GM19238 (cell line): ENCODE measurements at regions not wholly inside any gene's neighbourhood (a gene's known extent, or its start where the extent isn't known, plus 50 kb on each side); places are given as distances from the start of the nearest gene placed in this dataset.
"Not testable (repeated sequence)": the region's sequence is repeated elsewhere in the genome, so short reads cannot be mapped to it uniquely, and the experiment has no call there.

ENCODE experiments used
- DNase-seq: peaks from one replicate; pipeline ENCODE4 v3.0.0; 2011; ENCODE audit warnings: low spot score; ENCODE audit not compliant: insufficient read length

DNA sequence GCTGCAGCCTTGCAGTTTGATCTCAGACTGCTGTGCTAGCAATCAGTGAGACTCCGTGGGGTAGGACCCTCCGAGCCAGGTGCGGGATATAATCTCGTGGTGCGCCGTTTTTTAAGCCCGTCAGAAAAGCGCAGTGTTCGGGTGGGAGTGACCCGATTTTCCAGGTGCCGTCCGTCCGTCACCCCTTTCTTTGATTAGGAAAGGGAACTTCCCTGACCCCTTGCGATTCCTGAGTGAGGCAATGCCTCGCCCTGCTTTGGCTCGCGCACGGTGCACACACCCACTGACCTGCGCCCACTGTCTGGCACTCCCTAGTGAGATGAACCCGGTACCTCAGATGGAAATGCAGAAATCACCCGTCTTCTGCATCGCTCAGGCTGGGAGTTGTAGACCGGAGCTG lies 203.2 kb downstream of the SNCAIP start:
- DNase-seq = not testable (repeated sequence)

DNA sequence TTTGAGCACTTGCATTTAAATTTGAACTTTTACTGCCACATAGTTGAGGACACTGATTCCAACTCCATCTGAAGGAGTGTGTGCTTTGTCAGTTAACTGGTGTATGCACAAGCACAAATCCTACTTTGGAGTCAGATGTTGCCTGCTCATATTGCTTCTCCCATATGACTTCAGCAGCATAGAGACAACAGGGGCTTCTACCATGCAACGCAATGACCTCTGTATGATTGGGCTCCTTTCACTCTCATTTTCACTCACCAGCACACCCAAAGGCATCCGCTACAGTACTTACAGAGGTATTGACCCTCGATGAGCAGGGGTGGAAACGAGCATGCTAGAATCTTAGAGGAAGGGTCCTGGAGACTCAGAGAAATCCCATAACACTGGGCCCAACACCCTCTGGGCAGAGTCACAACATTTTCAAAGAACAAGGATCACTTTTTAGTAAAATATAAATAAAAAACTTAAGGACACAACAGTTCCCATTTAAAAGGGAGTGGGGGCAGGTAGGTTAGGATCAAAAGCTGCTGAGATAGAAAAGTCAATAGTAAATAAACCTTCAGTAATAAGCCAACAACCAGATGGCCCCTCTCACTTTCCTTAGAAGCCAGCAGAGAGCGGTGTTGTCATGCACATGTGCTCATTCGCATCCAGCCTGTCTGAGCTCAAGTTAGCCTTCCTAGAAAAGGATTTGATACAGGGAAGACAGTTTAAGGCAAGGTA lies 203.8 kb downstream of the SNCAIP start:
- DNase-seq = no peak

DNA sequence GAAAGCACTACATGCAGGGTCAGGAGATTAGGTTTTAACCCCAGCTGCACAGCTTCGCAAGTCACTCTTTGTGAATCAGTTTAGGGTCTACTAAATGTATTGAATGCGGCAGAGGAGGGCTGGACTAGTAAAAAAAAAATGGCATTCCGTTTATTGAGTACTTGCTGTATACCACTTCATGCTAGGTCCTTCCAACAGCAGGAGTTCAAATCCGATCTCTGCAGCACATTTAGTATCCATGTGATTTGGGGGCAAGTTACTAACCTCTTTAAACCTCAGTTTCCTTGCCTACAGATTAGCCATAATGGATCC lies 204.4 kb downstream of the SNCAIP start:
- no peak for DNase-seq

DNA sequence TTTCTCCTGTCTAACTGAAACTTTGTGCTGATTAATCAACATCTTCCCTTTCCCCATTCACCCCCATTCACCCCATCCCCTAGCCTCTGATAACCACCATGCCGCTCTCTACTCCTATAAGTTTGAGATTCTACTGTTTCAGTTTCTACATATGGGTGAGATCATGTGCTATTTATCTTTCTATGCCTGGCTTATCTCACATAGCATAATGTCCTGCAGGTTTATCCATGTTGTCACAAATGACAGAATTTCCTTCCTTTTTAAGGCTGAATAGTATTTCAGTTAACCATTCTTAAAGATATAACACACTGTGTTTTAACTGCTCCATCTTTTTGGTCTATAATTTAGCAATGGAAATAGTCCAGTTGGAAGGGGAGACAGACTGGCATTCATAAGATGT lies 205.1 kb downstream of the SNCAIP start:
- DNase-seq = no peak

DNA sequence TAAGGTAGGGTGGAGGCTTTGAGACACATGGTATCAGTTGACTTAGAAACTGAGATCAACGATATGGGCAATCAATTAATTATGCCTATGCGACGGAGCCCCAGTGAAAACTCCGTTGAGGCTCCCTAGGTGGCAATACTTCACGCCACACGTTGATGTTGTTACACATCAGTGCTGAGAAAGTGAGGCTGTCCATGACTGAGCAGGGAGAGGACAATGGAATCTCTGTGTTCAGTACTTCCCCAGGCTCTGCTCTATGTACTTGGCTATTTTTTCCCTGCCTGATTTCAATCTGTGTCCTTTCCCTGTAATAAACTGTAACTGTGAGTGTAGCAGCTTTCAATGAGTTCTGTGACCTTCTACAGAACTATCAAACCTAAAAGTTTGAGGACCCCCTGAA lies 211.7 kb downstream of the SNCAIP start:
- DNase-seq = no peak

DNA sequence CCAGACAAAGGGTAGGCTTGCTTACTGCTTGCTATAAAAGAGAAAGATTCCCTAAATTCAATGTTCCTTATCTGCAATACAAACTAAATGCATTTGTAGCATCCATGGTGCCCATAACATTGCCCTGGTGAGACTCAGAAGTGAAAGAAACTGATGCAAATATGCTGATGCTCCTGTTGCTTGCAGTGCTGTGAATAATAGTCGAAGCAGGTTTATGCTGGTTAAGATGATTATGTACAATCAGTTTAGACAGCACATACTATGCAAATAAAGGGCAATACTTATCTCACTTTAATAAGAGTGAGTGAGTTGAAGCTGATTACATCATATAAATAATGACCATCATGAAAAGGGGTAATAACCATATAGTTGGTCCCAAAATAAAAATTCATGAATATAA lies 215.5 kb downstream of the SNCAIP start:
- DNase-seq = no peak

DNA sequence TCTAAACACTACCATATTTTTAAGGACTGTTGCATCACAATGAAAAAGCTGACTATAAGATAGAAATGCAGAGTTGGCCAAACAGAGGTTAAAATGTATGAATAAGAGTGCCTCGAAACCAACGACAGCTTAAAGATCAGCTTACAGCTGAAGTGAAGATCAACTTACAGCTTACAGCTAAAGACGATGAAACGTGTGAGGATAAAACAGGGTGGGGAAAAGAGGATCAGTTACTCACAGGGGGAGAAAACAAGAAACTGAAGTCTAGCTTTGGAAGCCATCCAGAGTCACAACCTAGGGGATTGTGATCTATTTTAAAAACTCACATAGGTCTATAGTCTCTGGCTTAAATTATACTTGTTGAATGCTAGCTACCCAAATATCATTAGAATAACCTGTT lies 220.0 kb downstream of the SNCAIP start:
- no peak for DNase-seq

DNA sequence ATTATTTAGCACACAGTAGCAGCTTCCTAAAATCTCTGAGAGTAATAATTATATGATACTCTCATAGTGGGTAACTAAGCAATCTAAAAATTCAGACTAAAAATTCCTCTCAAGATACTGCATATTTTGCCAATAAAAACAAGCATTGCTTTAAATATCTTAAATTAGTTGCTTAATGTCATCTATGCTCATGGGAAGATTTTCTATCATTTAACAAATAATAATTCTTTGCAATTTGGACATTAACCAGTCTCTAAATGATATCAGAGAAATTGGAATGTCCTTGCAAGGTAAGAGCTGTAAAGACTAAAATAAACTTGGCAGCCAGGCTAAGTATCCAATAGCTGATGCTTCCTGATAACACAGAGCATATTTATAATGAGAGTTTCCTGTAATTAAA lies 221.8 kb downstream of the SNCAIP start:
- DNase-seq = no peak

DNA sequence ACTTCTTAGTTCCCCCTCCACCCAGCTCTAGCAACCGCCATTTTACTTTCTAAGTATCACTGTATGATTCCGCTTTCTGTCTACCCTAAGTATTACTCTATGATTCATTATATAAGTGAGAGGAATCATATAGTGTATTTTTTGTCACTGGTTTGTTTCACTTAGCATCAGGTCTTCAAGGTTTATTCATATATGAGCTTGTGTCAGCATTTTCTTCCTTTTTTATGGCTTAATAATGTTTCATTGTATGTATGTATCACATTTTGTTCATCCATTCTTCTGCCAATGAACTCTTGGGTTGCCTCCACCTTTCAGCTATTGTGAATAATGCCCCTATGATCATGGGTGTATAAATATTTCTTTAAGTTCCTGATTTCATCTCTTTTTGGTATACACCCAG lies 222.8 kb downstream of the SNCAIP start:
- no peak for DNase-seq

DNA sequence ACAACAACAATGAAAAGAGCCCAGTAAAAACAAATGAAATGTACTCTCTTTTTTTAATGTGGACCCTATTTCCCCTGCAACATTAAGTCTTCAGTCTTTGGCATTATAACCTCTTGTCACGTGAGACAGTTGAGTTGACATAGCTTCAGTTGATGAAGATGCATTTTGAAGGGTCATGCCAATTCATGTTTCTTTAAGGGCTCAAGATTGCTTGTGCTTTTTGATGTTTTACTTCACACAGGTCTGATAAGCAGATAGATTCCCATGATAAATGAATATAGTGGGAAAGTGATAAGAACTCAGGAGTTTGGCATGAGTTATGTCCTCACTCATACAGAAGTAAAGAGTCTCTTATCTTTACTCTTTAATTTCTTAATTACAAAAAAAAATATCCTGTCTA lies 229.4 kb downstream of the SNCAIP start:
- DNase-seq = no peak

DNA sequence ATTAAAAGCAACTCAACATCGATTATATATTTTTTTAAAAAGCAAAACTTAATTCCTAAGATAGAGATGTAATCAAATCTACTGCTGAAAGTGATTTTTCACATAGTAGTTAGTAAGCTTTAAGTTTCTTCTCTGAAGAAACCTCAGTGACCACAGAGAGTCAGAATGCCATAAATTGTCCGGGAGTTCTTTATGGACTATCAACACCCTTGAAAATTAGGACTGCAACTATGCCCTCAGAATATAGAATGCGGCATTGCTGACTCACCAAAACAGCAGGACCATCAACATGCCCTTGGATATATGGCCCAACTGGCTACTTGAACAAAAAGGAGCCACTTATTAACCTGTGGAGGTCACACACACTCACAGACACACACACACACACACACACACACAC lies 228.9 kb upstream of the SNX2 start:
- no peak for DNase-seq

DNA sequence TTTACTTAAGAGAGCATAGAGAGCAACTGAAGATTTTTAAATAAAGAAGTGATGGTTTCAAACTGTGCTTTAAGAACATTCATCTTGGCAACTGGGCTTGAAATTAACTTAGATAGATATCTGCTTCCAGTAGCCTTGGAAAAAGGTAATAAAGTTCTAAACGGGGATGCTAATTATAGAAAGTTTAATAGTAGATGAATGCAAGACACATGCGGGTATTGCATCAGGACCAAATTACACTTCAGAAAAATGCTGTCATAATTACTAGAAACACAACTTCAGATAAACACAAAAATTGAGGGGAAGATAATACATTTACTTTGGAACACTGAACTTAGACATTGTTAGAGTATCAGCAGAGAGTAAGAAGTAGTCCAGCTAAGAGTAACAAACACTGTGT lies 227.7 kb upstream of the SNX2 start:
- DNase-seq = no peak

DNA sequence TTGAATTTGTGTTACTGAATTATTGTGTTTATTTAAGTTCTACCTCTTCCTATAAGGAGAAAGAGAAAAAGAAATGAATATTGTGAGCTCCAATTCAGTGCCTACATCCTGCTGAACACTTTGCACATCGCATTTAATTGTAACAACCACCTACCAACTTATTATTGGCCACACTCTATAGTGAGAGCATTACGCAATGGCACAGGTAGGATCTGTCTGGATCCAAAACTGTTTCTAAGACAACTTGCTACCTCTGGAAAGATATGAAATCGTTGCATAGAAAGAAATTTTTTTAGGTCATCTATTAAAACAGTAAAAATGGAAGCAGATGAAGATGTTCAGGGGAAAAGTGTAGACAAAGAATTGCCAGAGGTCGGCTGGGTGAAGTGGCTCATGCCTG lies 227.2 kb upstream of the SNX2 start:
- DNase-seq = no peak

DNA sequence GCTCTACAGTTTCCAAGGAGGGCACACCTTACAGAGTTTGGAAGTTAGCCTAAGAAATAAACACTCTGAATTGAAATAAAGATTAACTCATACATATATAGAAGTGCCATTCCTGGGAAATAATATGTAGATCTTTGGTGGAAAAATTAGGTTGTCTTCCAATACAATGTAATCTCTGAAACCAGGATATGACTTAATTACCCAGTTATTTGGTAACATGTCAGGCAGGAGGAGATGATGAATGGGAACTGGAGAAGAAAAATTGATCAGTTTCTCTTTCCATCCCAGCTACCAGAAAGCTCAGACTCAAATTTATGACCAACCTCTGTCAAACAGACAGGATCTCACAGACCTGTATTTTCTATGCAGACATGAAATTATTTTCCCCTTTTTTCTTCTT lies 215.2 kb upstream of the SNX2 start:
- no peak for DNase-seq

DNA sequence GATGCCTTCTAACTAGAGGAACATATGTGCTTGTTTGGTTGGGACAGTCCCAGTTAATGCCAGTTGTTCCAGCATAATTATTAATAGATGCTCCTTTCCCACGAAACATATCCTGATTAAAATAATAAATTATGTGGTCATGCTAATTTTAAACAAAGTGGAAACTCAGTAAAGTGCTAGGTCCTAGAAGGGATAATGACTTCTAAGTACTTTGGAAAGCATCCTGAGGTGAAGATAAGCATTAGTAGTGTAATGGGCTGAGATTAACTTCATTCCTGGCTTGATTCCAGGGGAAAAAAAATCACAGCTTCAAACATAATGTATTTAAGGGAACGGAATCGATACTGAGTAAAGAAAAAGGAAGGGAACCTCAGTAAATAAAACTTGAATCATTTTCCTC lies 213.7 kb upstream of the SNX2 start:
- no peak for DNase-seq

DNA sequence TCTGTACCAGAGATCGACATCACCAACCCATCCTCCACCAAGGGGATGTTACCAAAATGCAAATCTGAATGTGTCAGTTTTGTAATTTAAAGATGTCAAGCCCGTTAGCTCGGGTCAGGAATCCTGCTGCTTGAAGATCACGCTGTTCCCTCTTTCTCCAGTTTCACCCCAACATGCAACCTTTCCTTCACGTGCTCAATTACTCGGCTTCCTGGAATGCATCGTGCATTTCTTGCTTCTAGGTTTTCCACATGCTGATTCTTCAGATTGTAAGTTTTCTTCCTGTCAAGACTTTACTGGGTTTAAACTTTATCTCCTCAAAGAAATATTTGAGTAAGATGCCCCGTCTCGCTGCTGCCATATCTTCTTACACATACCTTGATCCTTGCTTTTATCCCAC lies 209.5 kb upstream of the SNX2 start:
- no peak for DNase-seq

DNA sequence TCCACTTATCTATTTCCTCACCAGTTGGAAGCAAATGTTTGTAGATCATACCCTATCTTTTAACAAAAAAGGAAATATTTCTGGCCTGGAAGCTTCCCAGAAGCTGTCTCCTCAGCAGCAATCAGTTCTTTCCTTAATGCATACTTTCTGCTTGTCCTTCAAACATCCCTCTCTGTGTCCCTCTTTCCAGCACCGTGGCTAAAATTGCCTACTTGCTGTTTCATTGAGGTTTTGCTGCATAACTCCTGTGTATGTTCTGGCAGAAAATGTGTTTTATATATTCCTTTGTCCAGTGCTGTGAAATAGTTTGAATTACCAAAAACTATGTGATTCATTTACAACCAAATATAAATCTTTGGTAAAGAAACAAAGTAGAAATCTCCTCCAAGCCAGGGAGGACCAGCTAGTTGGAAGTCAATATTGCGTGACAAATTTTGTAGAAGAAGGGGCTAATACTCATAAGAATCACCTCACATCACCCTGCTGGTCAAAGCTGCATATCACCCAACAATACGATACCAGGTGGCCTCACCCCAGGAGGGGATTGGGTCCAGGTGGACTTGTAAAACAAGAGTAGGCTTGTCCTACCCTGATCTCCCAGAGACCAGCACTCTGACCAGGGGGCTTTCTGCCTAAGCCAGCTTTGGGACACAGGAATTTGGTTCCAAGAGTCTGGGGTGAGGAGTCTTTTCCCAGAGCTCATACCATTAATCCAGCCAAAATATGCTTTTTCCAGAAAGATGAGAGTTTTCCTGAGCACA lies 198.4 kb upstream of the SNX2 start:
- DNase-seq = no peak

DNA sequence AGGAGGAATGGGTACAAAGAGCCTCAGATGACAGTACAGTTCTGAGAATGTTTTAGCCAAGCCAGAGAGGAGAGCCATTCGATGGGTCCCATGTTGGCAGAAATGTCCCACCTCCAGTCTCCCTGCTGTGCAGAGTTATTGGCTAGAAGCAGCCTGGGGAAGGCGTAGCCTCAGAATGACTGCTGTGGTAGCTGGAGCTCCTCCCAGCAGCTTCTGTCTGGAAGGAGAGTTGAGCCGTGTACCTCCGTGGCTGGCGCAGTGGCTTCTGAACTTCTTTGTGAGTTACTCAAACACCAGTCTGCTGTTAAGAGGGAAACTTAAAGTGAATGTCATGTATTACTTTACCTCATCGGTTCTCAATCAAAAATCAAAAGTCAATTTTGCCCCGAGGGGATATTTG lies 193.3 kb upstream of the SNX2 start:
- DNase-seq = no peak

DNA sequence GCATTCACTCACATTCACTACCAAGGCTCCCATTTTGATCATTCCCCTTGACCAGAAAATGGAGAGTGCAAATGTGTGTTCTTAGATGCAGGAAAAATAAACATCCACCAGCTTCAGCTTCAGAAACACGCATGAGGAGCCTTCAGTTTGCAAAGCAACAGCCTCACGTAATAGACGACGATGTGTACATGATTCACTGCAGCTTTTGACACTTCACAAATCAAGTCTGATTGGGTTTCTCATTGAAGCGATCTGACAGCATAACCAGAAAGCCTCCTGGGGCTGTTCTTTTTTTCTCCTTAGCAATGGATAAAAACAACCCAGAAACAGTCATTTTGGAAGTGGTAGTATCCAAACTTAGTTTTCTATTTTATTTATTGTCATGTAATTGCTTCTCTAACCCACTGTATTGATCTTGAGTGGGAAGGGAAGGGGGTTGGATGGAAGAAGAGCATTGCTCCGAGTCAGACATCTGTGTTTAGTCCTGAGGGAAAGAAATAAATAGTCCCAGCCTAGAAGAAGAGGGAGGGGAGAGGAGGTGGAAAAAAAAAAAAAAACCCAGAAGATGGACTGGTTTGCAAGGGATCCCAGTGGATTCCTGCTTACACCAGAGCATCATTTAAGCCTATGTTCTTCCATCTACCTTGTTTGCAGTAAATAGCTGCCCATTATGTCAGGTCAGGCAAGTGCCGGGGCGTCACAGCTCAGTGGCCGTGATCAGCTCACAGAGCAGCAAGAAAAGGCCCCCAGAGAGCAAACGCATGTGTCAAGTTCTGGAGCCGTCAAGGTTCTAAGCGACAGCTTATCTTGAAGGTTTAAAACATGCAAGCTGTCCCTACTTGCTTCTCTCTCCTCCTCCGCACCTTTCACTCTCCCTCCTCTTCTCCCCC lies 190.2 kb upstream of the SNX2 start:
- DNase-seq = no peak

DNA sequence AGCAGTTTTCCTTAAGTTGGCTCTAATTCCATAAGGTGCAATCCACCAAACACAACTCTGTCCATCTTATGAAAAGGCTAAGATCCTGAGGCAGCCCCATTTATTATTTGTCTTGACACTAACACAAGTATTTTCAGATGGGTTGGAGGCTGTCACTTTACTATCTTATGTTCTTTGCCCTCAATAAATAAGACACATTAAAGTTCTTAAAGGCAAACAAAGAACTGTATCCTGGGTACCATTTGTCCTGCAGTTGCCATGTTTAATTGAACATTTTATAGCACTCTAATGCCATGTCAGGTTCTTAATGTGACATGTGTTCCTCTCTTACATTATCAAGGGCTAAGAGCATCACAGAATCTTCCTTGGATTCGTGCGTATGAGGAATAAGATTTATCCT lies 189.5 kb upstream of the SNX2 start:
- no peak for DNase-seq

DNA sequence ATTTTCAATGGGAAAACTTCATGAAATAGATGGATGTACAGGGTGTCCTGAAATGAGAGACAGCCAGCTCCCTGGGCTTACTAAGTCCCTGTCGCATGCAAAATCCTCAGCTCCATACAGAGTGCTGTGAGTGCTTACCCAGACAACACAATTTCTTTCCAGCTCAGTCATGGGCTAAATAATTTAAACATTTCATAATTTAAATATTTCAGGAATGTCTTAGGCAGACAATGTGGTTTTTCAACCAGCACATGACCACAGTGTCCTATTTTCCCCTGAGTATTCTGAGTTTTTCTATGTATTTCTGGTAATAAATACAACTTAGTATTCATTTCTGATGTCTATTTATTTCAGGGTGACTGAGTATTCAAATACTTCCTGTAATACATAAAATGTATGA lies 188.5 kb upstream of the SNX2 start:
- DNase-seq = no peak

DNA sequence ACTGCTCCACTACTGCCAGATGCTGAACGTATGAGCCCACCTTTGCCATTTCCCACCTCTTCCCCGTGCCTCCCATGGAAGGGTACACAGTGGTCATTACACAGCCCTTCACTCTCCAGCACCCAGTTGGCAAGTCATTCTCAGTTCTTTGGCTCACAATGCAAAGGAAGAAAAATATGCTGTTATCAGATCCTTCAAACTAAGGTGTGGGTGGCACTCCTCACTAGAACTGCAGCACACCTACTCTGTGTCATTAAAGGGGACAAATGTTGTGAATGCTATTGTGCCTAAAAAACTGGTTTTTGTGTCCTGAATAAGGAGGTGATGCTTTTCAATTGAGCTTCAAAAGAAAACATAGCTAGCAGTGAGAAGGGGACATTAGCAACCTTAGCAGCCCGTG lies 183.1 kb upstream of the SNX2 start:
- DNase-seq = no peak
